ENCODE measurements at regions not wholly inside any gene's neighbourhood (a gene's known extent, or its start where the extent isn't known, plus 50 kb on each side); places are given as distances from the start of the nearest gene placed in this dataset.

- Histone ChIP-seq H3K4me3 (no peak overlapping the region), H3K9me1 (ENCODE audit: control insufficient read depth, insufficient read depth, low read length) (no peaks in the 10 kb centered on the region), H3K9ac (ENCODE audit: insufficient read depth in 1 of 2, low read depth in 2 of 2, low read length in 2 of 2) (no peak overlapping the region), H3K27me3 (ENCODE audit: control insufficient read depth in 2 of 2, insufficient read depth in 2 of 2, low read length in 2 of 2) (no peaks in the 10 kb centered on the region), H2AFZ (ENCODE audit: low read depth, low read length) (peak overlapping the region; percentile 50; the same call in 1 of the 2 replicates), H3K27ac (ENCODE audit: extremely low read depth, low read depth, low read length) (no peak overlapping the region), H3K4me1 (replicated peaks in 1 of 2; ENCODE audit: control insufficient read depth in 2 of 2, insufficient read depth in 2 of 2, low read length in 2 of 2) (peaks cover 3 to 10% of the 10 kb centered on the region in 2 experiments; a peak in 4 of 5 replicates), H3K9me3 (replicated peaks; ENCODE audit: control insufficient read depth, insufficient read depth, low read depth, low read length) (no peaks in the 10 kb centered on the region), H4K20me1 (replicated peaks; ENCODE audit: control insufficient read depth, insufficient read depth, low read length) (no peaks in the 10 kb centered on the region), H3K4me2 (ENCODE audit: insufficient read depth, low read length) (no peak overlapping the region), H3K79me2 (ENCODE audit: control insufficient read depth, insufficient read depth, low read length) (no peaks in the 10 kb centered on the region), H3K36me3 (ENCODE audit: control insufficient read depth, insufficient read depth, low read length) (no peaks in the 10 kb centered on the region)
- FAIRE-seq = no peak
- BruUV-seq (replicated peaks) = no TSS peak
- CTCF ChIA-PET (ENCODE audit: low intra/inter-chr PET ratio) = no interaction called here
- WGBS (ENCODE audit: insufficient coverage, low coverage, missing lambda C conversion rate) = 67% methylated on average over 1 of the region's 1 CpG
- POLR2A ChIA-PET = no interaction called here
- in situ Hi-C loops (cut with MboI) (no loop called here), intact Hi-C loops (cut with micrococcal nuclease) (no loop called here)
- no peak for TF ChIP-seq ZBED1 (IDR thresholded peaks at IDR 0.05)
- TF ChIP-seq NBN (IDR thresholded peaks at IDR 0.05; ENCODE audit: low read depth) = no peak
- no peak for DNase-seq (ENCODE audit: extremely low read depth in 1 of 4, low spot score in 3 of 4)
- no peak for ATAC-seq
Observed at GRCh38 chr3:130843441-130843840, 50.4 kb upstream of the ATP2C1 start.
